ENCODE measurements at regions not wholly inside any gene's neighbourhood (a gene's known extent, or its start where the extent isn't known, plus 50 kb on each side); places are given as distances from the start of the nearest gene placed in this dataset.

DNA sequence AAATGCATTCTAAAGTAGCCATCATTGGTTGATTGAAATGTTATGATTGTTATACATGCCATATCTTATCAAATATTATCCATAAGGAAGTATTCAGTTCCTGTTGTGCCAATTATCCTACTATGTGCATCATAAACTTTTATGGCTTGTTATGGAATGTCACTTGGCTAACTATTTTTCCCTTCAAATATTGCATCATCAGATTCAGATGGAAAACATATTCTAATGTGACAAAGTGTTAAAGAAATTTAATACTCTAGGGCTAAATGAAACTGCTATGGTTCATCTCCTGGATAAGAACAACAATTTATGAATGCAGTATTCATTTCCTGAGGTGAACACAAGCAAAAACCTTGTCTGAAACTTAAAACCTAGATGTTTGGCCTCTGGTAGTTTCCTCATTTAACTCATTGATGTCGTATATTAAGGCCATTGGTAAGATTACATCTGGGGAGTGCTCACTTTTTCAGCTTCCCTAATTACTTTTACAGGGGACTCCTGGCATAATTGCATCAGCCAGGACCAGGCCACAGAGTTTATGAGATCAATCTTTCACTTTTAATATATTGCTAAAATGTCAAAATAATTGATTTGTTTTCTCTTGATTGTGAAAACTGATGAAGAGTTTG is 134.9 kb upstream of the CEP162 start (continued):
- TF ChIP-seq, protein P1, sequence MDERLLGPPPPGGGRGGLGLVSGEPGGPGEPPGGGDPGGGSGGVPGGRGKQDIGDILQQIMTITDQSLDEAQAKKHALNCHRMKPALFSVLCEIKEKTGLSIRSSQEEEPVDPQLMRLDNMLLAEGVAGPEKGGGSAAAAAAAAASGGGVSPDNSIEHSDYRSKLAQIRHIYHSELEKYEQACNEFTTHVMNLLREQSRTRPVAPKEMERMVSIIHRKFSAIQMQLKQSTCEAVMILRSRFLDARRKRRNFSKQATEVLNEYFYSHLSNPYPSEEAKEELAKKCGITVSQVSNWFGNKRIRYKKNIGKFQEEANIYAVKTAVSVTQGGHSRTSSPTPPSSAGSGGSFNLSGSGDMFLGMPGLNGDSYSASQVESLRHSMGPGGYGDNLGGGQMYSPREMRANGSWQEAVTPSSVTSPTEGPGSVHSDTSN (CRISPR knock-in tag; IDR thresholded peaks at IDR 0.05; ENCODE audit: low read depth) = no peak
- TF ChIP-seq, protein P1 (tag; conservative IDR thresholded peaks at IDR 0.05; ENCODE audit: low read depth) = no peak
- TF ChIP-seq, protein P2, sequence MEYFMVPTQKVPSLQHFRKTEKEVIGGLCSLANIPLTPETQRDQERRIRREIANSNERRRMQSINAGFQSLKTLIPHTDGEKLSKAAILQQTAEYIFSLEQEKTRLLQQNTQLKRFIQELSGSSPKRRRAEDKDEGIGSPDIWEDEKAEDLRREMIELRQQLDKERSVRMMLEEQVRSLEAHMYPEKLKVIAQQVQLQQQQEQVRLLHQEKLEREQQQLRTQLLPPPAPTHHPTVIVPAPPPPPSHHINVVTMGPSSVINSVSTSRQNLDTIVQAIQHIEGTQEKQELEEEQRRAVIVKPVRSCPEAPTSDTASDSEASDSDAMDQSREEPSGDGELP (CRISPR knock-in tag; IDR thresholded peaks at IDR 0.05; ENCODE audit: borderline replicate concordance) = no peak
- TF ChIP-seq GATAD2B (IDR thresholded peaks at IDR 0.05; ENCODE audit: borderline replicate concordance) (no peak), CEBPB (tag; IDR thresholded peaks at IDR 0.05) (peak; percentile 54), RBM25 (IDR thresholded peaks at IDR 0.05; ENCODE audit: low read depth, low read length, severe bottlenecking) (no peak), NCOA4 (IDR thresholded peaks at IDR 0.05; ENCODE audit: partially characterized antibody) (no peak), PPARD (CRISPR knock-in tag; IDR thresholded peaks at IDR 0.05) (no peak), BHLHE40 (IDR thresholded peaks at IDR 0.05; ENCODE audit: low read length) (no peak), ZSCAN32 (CRISPR knock-in tag; IDR thresholded peaks at IDR 0.05) (0 out of 2 replicates have a peak, but pooled peaks have one; percentile 22), E2F3 (CRISPR knock-in tag; IDR thresholded peaks at IDR 0.05) (no peak), ZNF644 (tag; IDR thresholded peaks at IDR 0.05; ENCODE audit: low read depth) (no peak), NFYB (IDR thresholded peaks at IDR 0.05; ENCODE audit: extremely low read depth, insufficient read length) (no peak), FOS (IDR thresholded peaks at IDR 0.05; ENCODE audit: extremely low read depth, insufficient read length) (no peak)
- TF ChIP-seq, protein P3, sequence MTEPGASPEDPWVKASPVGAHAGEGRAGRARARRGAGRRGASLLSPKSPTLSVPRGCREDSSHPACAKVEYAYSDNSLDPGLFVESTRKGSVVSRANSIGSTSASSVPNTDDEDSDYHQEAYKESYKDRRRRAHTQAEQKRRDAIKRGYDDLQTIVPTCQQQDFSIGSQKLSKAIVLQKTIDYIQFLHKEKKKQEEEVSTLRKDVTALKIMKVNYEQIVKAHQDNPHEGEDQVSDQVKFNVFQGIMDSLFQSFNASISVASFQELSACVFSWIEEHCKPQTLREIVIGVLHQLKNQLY (CRISPR knock-in tag; conservative IDR thresholded peaks at IDR 0.05) = no peak
- TF ChIP-seq, protein P4, sequence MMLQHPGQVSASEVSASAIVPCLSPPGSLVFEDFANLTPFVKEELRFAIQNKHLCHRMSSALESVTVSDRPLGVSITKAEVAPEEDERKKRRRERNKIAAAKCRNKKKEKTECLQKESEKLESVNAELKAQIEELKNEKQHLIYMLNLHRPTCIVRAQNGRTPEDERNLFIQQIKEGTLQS (IDR thresholded peaks at IDR 0.05) = peak; percentile 70
- TF ChIP-seq, protein P4 (CRISPR knock-in tag; conservative IDR thresholded peaks at IDR 0.05) = no peak
- TF ChIP-seq, protein P5, sequence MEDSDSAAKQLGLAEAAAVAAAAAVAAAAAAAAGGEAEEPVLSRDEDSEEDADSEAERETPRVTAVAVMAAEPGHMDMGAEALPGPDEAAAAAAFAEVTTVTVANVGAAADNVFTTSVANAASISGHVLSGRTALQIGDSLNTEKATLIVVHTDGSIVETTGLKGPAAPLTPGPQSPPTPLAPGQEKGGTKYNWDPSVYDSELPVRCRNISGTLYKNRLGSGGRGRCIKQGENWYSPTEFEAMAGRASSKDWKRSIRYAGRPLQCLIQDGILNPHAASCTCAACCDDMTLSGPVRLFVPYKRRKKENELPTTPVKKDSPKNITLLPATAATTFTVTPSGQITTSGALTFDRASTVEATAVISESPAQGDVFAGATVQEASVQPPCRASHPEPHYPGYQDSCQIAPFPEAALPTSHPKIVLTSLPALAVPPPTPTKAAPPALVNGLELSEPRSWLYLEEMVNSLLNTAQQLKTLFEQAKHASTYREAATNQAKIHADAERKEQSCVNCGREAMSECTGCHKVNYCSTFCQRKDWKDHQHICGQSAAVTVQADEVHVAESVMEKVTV (CRISPR knock-in tag; IDR thresholded peaks at IDR 0.05) = no peak

Data from K562 (cell line).